Gastroesophageal sphincter (tissue), 4 donors: ENCODE measurements at regions not wholly inside any gene's neighbourhood (a gene's known extent, or its start where the extent isn't known, plus 50 kb on each side); places are given as distances from the start of the nearest gene placed in this dataset.
A peak's percentile ranks its signal among the peaks of the same experiment; 100 is the strongest.

Source experiments
- ATAC-seq: fragments of 150-250 bp; one replicate; pipeline ENCODE4 v1.9.1; 2016; ENCODE audit warnings: mild to moderate bottlenecking, moderate library complexity
- H3K27ac ChIP-seq, 4 donors: fragments of 200-600 bp; sonication (generic) in 3 of 4; 1 replicate in 3 of 4; 2 replicates in 1 of 4; pipeline ENCODE4 v1.5.1; 2016 to 2019
- H3K27me3 ChIP-seq: fragments of 200-600 bp; sonication (generic); one replicate; pipeline ENCODE4 v1.5.1; 2019
- H3K36me3 ChIP-seq, 2 donors: fragments of 200-600 bp; sonication (generic); one replicate each; pipeline ENCODE4 v1.5.1; 2019; ENCODE audit warnings: control low read depth in 1 of 2
- H3K4me1 ChIP-seq, 3 donors: fragments of 200-600 bp; sonication (generic); 1 replicate in 2 of 3; 2 replicates in 1 of 3; pipeline ENCODE4 v1.5.1; 2016 to 2019; ENCODE audit warnings: control low read depth in 2 of 3
- H3K4me3 ChIP-seq, 2 donors: fragments of 200-600 bp; sonication (generic); one replicate each; pipeline ENCODE4 v1.5.1; 2019; ENCODE audit warnings: mild to moderate bottlenecking in 1 of 2, moderate library complexity in 1 of 2
- H3K9me3 ChIP-seq, 3 donors: fragments of 200-600 bp; sonication (generic); one replicate each; pipeline ENCODE4 v1.5.1; 2017 to 2019; ENCODE audit warnings: control low read depth in 2 of 3
- CTCF ChIP-seq, 4 experiments: fragments of 200-600 bp in 2 of 4; fragments of 450-650 bp in 2 of 4; sonication (generic) in 1 of 4; IDR thresholded peaks; one replicate each; pipeline ENCODE4 v1.5.1; 2017 to 2019; ENCODE audit warnings: antibody characterized with exemption in 4 of 4, mild to moderate bottlenecking in 2 of 4, moderate library complexity in 2 of 4
- EP300 ChIP-seq: sonication (generic); formaldehyde crosslinking; IDR thresholded peaks from one replicate; pipeline ENCODE4 v1.6.1; 2017; ENCODE audit warnings: antibody characterized with exemption, mild to moderate bottlenecking
- POLR2A ChIP-seq, 2 donors: fragments of 450-650 bp; IDR thresholded peaks; one replicate each; pipeline ENCODE4 v1.6.1; 2017; ENCODE audit warnings: antibody characterized with exemption in 2 of 2, mild to moderate bottlenecking in 2 of 2, moderate library complexity in 1 of 2
- POLR2AphosphoS5 ChIP-seq: sonication (generic); formaldehyde crosslinking; IDR thresholded peaks from one replicate; pipeline ENCODE4 v1.6.1; 2017; ENCODE audit warnings: antibody characterized with exemption
- WGBS, 2 donors: methylation state at CpG; one replicate each; pipeline ENCODE4 v1.1.5; 2018; ENCODE audit warnings: low coverage in 1 of 2; 5-methylcytosine and 5-hydroxymethylcytosine counted together

GRCh38 chr2:20137884-20138283 is 86.5 kb upstream of the LAPTM4A start:
- no peak for ATAC-seq
- Histone ChIP-seq H3K27ac (no peak overlapping the region), H3K27me3 (no peaks in the 10 kb centered on the region), H3K4me1 (peaks cover 0 to 7% (median 0%) of the 10 kb centered on the region in 3 donors), H3K4me3 (no peak overlapping the region), H3K36me3 (no peaks in the 10 kb centered on the region), H3K9me3 (no peaks in the 10 kb centered on the region)
- 90 to 95% methylated on average over 4 to 7 of the region's 8 CpGs for WGBS, 2 donors
- no peak for TF ChIP-seq POLR2AphosphoS5
- no peak for TF ChIP-seq EP300

- no peak for TF ChIP-seq POLR2AphosphoS5
- TF ChIP-seq CTCF (IDR thresholded peaks at IDR 0.05): no peak
- no peak for TF ChIP-seq EP300
- TF ChIP-seq POLR2A (IDR thresholded peaks at IDR 0.05): no peak
- no peak overlapping the region for H3K4me3 ChIP-seq
- H3K27ac ChIP-seq: no peak overlapping the region
- no peaks in the 10 kb centered on the region for H3K36me3 ChIP-seq
- ATAC-seq: no peak
- H3K4me1 ChIP-seq: peaks cover 0 to 7% (median 0%) of the 10 kb centered on the region in 3 donors
- 80 to 89% methylated on average over 3 to 5 of the region's 10 CpGs for WGBS, 2 donors
- H3K27me3 ChIP-seq: no peaks in the 10 kb centered on the region
- no peaks in the 10 kb centered on the region for H3K9me3 ChIP-seq
Measured at GRCh38 chr2:20137131-20137571, 85.7 kb upstream of the LAPTM4A start.

GRCh38 chr2:20136149-20136548 is 84.7 kb upstream of the LAPTM4A start:
- Histone ChIP-seq H3K4me3 (no peak overlapping the region), H3K4me1 (peaks cover 0 to under 1% (median 0%) of the 10 kb centered on the region in 3 donors), H3K9me3 (no peaks in the 10 kb centered on the region), H3K27ac (no peak overlapping the region), H3K36me3 (no peaks in the 10 kb centered on the region), H3K27me3 (no peaks in the 10 kb centered on the region)
- no CpG with 5 or more reads among the region's 12 CpGs for WGBS, 2 donors
- TF ChIP-seq POLR2A (IDR thresholded peaks at IDR 0.05): no peak
- no peak for TF ChIP-seq CTCF (IDR thresholded peaks at IDR 0.05)
- TF ChIP-seq POLR2AphosphoS5: no peak
- no peak for TF ChIP-seq EP300
- no peak for ATAC-seq

DNA sequence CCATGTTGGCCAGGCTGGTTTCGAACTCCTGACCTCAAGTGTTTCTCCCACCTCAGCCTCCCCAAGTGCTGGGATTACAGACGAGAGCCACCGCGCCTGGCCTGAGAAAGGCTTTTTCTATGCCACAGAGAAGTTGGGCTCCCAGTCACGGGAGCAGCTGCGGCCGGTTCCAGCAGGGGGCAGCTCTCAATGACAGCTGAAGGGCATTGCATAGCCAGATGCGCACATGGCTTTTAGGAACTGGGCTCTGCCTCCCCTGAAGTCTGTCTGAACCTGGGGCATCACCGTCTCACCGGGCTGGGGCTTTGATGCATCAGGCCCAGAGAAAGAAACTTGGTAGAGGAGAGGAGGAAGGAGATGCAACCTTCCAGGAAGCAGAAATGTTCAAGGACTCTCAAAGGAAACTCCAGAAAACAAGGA is 84.2 kb upstream of the LAPTM4A start:
- H3K36me3 ChIP-seq: no peaks in the 10 kb centered on the region
- WGBS, 2 donors: no CpG with 5 or more reads among the region's 10 CpGs
- no peak for ATAC-seq

DNA sequence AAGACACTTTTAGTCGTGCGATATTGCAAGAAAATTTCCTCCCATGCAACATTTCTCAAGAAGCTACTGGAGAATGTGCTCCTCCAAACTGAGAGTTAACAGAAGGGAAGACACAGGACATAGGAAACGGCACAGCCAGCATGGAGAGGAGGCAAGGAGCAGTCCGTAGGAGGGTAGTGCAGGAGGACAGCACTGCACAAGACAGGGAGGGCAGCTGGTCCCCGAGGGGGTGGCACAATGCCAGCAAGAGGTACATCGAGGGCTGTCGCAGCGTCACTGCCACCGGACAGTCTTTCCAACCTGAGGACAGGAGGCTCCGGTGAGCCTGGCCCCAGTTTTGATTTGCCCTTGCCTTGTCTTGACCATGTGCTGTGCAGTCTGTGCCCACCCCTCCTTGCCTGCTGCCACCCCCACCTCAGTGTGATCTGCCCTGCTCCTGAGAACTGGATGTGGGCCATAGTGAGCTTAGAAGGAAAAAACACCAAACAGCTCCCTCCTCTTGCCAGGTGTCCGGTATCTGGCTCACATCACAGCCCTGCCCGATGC is 81.6 kb upstream of the LAPTM4A start:
- Histone ChIP-seq H3K9me3 (no peaks in the 10 kb centered on the region), H3K36me3 (no peaks in the 10 kb centered on the region), H3K4me3 (no peak overlapping the region), H3K4me1 (no peaks in the 10 kb centered on the region), H3K27ac (no peak overlapping the region), H3K27me3 (no peaks in the 10 kb centered on the region)
- 59 to 67% methylated on average over 10 to 12 of the region's 12 CpGs for WGBS, 2 donors
- ATAC-seq: no peak
- TF ChIP-seq POLR2AphosphoS5 (no peak), CTCF (IDR thresholded peaks at IDR 0.05) (no peak), EP300 (no peak), POLR2A (IDR thresholded peaks at IDR 0.05) (no peak)

More for the DNA sequence above, 84.2 kb upstream of the LAPTM4A start:
- peak in 3 of 4 experiments; percentile 53 to 68 (median 68) for TF ChIP-seq CTCF (IDR thresholded peaks at IDR 0.05)
- no peak for TF ChIP-seq POLR2AphosphoS5
- no peak for TF ChIP-seq POLR2A (IDR thresholded peaks at IDR 0.05)
- TF ChIP-seq EP300: no peak
- H3K4me3 ChIP-seq: no peak overlapping the region
- no peaks in the 10 kb centered on the region for H3K4me1 ChIP-seq
- no peak overlapping the region for H3K27ac ChIP-seq
- no peaks in the 10 kb centered on the region for H3K9me3 ChIP-seq
- H3K27me3 ChIP-seq: no peaks in the 10 kb centered on the region
